OCI-LY3 (cell line): ENCODE measurements at regions not wholly inside any gene's neighbourhood (a gene's known extent, or its start where the extent isn't known, plus 50 kb on each side); places are given as distances from the start of the nearest gene placed in this dataset.

Experiments
- EZH2phosphoT487 ChIP-seq: fragments of 200-600 bp; shearing (Covaris generic); IDR thresholded peaks from 2 replicates; pipeline ENCODE4 v1.6.1; 2018; ENCODE audit warnings: antibody characterized with exemption, mixed run types, low read depth
- TF ChIP-seq, protein P1 (sequence below): fragments of 200-600, 300-600 bp; sonication (generic); IDR thresholded peaks from 2 replicates; pipeline ENCODE4 v1.5.1; 2014; ENCODE audit warnings: antibody characterized with exemption, low read length, low read depth

DNA sequence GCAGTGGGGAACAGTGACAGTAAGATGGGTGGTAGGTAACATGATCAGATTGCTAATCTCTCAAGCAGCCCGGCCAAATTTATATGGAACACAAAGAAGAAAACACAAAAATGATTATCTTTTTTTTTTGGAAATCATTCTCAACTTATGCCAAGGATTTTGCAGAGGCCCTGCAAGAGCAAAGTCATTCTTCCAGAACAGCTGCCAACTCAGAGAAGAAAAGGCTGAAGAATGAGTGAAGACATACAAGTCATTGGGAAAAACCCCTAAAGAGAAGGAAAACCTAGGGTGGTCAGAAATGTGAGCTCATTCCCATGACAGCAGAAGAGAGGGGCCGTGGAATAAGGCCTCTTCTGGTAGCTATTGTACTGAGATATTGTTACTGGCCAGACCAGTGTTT is 246.7 kb downstream of the SHOX2 start:
- TF ChIP-seq, protein P1, sequence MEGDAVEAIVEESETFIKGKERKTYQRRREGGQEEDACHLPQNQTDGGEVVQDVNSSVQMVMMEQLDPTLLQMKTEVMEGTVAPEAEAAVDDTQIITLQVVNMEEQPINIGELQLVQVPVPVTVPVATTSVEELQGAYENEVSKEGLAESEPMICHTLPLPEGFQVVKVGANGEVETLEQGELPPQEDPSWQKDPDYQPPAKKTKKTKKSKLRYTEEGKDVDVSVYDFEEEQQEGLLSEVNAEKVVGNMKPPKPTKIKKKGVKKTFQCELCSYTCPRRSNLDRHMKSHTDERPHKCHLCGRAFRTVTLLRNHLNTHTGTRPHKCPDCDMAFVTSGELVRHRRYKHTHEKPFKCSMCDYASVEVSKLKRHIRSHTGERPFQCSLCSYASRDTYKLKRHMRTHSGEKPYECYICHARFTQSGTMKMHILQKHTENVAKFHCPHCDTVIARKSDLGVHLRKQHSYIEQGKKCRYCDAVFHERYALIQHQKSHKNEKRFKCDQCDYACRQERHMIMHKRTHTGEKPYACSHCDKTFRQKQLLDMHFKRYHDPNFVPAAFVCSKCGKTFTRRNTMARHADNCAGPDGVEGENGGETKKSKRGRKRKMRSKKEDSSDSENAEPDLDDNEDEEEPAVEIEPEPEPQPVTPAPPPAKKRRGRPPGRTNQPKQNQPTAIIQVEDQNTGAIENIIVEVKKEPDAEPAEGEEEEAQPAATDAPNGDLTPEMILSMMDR, result no peak
- TF ChIP-seq EZH2phosphoT487, result no peak
